NB4 (cell line): ENCODE measurements at regions not wholly inside any gene's neighbourhood (a gene's known extent, or its start where the extent isn't known, plus 50 kb on each side); places are given as distances from the start of the nearest gene placed in this dataset.
"Not testable (repeated sequence)": the region's sequence is repeated elsewhere in the genome, so short reads cannot be mapped to it uniquely, and the experiment has no call there.

Experiments
- MYC ChIP-seq: IDR thresholded peaks from 2 replicates; pipeline ENCODE4 v1.6.1; 2011; ENCODE audit warnings: low read depth, low read length
- POLR2A ChIP-seq: IDR thresholded peaks from 2 replicates; pipeline ENCODE4 v1.6.1; 2011; ENCODE audit warnings: mild to moderate bottlenecking; ENCODE audit not compliant: insufficient read length; ENCODE audit errors: extremely low read depth
- TF ChIP-seq, protein P1 (sequence below): IDR thresholded peaks from one replicate; pipeline ENCODE4 v1.5.1; 2012; ENCODE audit warnings: low read depth, low read length
- TF ChIP-seq, protein P2 (sequence below): IDR thresholded peaks from 2 replicates; pipeline ENCODE4 v1.6.1; 2011; ENCODE audit warnings: low read depth, low read length

DNA sequence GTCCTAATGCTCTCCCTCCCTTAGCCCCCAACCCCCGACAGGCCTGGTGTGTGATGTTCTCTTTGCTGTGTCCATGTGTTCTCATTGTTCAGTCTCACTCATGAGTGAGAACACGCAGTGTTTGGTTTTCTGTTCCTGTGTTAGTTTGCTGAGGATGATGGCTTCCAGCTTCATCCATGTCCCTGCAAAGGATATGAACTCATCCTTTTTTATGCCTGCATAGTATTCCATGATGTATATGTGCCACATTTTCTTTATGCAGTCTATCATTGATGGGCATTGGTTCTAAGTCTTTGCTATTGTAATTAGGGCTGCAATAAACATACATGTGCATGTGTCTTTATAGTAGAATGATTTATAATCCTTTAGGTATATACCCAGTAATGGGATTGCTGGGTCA is 184.7 kb upstream of the AHR start:
- TF ChIP-seq, protein P1, sequence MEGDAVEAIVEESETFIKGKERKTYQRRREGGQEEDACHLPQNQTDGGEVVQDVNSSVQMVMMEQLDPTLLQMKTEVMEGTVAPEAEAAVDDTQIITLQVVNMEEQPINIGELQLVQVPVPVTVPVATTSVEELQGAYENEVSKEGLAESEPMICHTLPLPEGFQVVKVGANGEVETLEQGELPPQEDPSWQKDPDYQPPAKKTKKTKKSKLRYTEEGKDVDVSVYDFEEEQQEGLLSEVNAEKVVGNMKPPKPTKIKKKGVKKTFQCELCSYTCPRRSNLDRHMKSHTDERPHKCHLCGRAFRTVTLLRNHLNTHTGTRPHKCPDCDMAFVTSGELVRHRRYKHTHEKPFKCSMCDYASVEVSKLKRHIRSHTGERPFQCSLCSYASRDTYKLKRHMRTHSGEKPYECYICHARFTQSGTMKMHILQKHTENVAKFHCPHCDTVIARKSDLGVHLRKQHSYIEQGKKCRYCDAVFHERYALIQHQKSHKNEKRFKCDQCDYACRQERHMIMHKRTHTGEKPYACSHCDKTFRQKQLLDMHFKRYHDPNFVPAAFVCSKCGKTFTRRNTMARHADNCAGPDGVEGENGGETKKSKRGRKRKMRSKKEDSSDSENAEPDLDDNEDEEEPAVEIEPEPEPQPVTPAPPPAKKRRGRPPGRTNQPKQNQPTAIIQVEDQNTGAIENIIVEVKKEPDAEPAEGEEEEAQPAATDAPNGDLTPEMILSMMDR, result not testable (repeated sequence)
- TF ChIP-seq POLR2A, MYC: not testable (repeated sequence)
- TF ChIP-seq, protein P2, sequence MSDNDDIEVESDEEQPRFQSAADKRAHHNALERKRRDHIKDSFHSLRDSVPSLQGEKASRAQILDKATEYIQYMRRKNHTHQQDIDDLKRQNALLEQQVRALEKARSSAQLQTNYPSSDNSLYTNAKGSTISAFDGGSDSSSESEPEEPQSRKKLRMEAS, result not testable (repeated sequence)
